ENCODE measurements at regions not wholly inside any gene's neighbourhood (a gene's known extent, or its start where the extent isn't known, plus 50 kb on each side); places are given as distances from the start of the nearest gene placed in this dataset.

DNA sequence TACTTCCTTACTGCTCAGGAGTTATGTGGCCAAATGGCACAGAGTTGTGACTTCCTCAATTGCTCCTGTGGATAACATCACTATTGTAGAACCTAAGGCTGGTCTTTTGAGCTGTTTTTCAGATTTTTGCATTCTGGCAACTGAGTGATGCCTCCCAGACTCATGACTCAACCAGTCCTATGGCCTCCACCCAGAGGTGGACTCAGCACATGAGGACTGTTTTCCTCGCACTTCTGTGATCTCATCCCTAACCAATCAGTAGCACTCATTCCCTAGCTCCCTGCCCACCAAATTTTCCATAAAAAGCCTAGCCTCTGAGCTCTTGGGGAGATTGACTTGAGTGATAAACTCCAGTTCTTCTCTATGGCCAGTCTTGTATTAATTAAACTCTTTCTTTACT lies 407.9 kb upstream of the TNP1 start:
- TF ChIP-seq POLR2A (IDR thresholded peaks at IDR 0.05) (no peak), POLR2AphosphoS5 (IDR thresholded peaks at IDR 0.05) (no peak)
- TF ChIP-seq, protein P1, sequence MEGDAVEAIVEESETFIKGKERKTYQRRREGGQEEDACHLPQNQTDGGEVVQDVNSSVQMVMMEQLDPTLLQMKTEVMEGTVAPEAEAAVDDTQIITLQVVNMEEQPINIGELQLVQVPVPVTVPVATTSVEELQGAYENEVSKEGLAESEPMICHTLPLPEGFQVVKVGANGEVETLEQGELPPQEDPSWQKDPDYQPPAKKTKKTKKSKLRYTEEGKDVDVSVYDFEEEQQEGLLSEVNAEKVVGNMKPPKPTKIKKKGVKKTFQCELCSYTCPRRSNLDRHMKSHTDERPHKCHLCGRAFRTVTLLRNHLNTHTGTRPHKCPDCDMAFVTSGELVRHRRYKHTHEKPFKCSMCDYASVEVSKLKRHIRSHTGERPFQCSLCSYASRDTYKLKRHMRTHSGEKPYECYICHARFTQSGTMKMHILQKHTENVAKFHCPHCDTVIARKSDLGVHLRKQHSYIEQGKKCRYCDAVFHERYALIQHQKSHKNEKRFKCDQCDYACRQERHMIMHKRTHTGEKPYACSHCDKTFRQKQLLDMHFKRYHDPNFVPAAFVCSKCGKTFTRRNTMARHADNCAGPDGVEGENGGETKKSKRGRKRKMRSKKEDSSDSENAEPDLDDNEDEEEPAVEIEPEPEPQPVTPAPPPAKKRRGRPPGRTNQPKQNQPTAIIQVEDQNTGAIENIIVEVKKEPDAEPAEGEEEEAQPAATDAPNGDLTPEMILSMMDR (IDR thresholded peaks at IDR 0.05), result no peak
